ENCODE measurements at regions not wholly inside any gene's neighbourhood (a gene's known extent, or its start where the extent isn't known, plus 50 kb on each side); places are given as distances from the start of the nearest gene placed in this dataset.
"Not testable (repeated sequence)": the region's sequence is repeated elsewhere in the genome, so short reads cannot be mapped to it uniquely, and the experiment has no call there.

GRCh38 chr21:17679002-17679600, 66.4 kb upstream of the BTG3 start:
- no peak for DNase-seq

GRCh38 chr21:17676930-17677329, 64.2 kb upstream of the BTG3 start:
- DNase-seq = not testable (repeated sequence)

GRCh38 chr21:17674106-17674505, 61.4 kb upstream of the BTG3 start:
- DNase-seq = no peak

GRCh38 chr21:17673261-17674020, 60.7 kb upstream of the BTG3 start:
- no peak for DNase-seq

GRCh38 chr21:17671733-17672132, 59.0 kb upstream of the BTG3 start:
- DNase-seq = no peak

- DNase-seq = no peak
Observed at GRCh38 chr21:17668479-17669140, 55.9 kb upstream of the BTG3 start.

GRCh38 chr21:17667256-17667655, 54.6 kb upstream of the BTG3 start:
- no peak for DNase-seq
